Right lobe of liver (tissue), 4 donors: ENCODE measurements at regions not wholly inside any gene's neighbourhood (a gene's known extent, or its start where the extent isn't known, plus 50 kb on each side); places are given as distances from the start of the nearest gene placed in this dataset.

Experiments
- POLR2A ChIP-seq: fragments of 450-650 bp; IDR thresholded peaks from one replicate; pipeline ENCODE4 v1.6.1; 2017; ENCODE audit warnings: antibody characterized with exemption, mild to moderate bottlenecking
- TF ChIP-seq, protein P1 (sequence below), 4 donors: fragments of 200-600 bp in 3 of 4; fragments of 450-650 bp in 1 of 4; IDR thresholded peaks; one replicate each; pipeline versions ENCODE4 v1.5.1 to v1.8.0; 2016 to 2022; ENCODE audit warnings: antibody characterized with exemption in 4 of 4, mild to moderate bottlenecking in 2 of 4
- donor health status: DM: no; HTN: no; CAD: no.
- donor health status: DM: no; HTN: no; CAD: no.
- donor health status: DM: no; HTN: yes; CAD: no.

DNA sequence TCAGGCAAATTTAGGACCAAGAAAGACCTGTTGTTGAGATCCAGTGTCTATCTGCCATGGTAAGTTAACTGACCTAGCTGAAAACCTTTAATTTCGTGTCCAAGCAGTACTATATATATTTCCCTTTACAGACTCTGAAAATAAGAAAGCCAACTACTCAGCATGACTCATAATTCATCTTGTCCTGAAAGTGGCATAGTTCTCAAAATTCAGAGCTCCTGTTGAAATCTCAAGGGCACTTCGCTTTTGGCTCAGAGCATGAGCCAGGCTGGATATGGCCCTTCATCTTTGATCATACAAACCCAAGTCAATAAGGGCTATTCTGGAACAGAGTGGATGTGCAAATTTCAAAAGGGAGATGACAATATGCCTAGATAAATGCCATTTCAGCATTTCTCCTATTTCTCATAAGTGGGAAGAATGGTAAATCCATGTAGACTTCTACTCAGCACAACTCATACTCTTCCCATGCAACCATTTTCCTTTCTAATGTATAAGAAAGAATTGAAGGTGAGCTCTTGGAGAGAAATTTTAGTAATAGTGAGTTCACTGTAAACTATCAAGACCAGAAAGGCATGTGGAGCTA, 567.9 kb upstream of the DAB2 start:
- TF ChIP-seq, protein P1, sequence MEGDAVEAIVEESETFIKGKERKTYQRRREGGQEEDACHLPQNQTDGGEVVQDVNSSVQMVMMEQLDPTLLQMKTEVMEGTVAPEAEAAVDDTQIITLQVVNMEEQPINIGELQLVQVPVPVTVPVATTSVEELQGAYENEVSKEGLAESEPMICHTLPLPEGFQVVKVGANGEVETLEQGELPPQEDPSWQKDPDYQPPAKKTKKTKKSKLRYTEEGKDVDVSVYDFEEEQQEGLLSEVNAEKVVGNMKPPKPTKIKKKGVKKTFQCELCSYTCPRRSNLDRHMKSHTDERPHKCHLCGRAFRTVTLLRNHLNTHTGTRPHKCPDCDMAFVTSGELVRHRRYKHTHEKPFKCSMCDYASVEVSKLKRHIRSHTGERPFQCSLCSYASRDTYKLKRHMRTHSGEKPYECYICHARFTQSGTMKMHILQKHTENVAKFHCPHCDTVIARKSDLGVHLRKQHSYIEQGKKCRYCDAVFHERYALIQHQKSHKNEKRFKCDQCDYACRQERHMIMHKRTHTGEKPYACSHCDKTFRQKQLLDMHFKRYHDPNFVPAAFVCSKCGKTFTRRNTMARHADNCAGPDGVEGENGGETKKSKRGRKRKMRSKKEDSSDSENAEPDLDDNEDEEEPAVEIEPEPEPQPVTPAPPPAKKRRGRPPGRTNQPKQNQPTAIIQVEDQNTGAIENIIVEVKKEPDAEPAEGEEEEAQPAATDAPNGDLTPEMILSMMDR (IDR thresholded peaks at IDR 0.05), result no peak
- no peak for TF ChIP-seq POLR2A
